Panc1 (cell line): ENCODE measurements at regions not wholly inside any gene's neighbourhood (a gene's known extent, or its start where the extent isn't known, plus 50 kb on each side); places are given as distances from the start of the nearest gene placed in this dataset.

Experiments used
- ATAC-seq: fragments of 200-7000 bp; cut with Tn5 transposase; 2 replicates; pipeline ENCODE4 v1.9.1; 2020; ENCODE audit warnings: mild to moderate bottlenecking, moderate library complexity
- BruUV-seq: library from RNA; stranded (reverse); fragments of 400-500 nt; replicated peaks from 2 replicates; lab custom pipeline; 2021; lab: Mats Ljungman, UMichigan
- CTCF ChIA-PET: fragments of 300-600 bp; sonication (Branson Sonifier 250); formaldehyde crosslinking; loops from one replicate; lab custom pipeline; 2022; ENCODE audit warnings: antibody characterized with exemption; lab: Charles Lee
- POLR2A ChIA-PET: fragments of 300-600 bp; sonication (Branson Sonifier 250); formaldehyde crosslinking; loops from one replicate; lab custom pipeline; 2022; ENCODE audit warnings: antibody characterized with exemption; lab: Charles Lee
- DNase-seq: peaks from one replicate; pipeline ENCODE4 v3.0.0-alpha.2; 2010; ENCODE audit warnings: low read depth, low spot score
- H3K27ac ChIP-seq: 2 replicates; pipeline ENCODE4 v1.5.1; 2011; ENCODE audit warnings: mild to moderate bottlenecking, low read length, inconsistent platforms
- H3K27me3 ChIP-seq: fragments of 200-500 bp; sonication (Bioruptor generic); 2 replicates; pipeline ENCODE4 v1.6.0; 2014; ENCODE audit warnings: low read length, inconsistent platforms; ENCODE audit not compliant: control insufficient read depth, insufficient read depth
- H3K36me3 ChIP-seq: fragments of 200-500 bp; sonication (Bioruptor generic); 2 replicates; pipeline ENCODE4 v1.5.1; 2014; ENCODE audit warnings: inconsistent platforms, mild to moderate bottlenecking, low read length, moderate library complexity; ENCODE audit not compliant: control insufficient read depth, insufficient read depth
- H3K4me1 ChIP-seq: 2 replicates; pipeline ENCODE4 v1.5.1; 2011; ENCODE audit warnings: inconsistent platforms, mild to moderate bottlenecking, low read length, moderate library complexity; ENCODE audit not compliant: control insufficient read depth, insufficient read depth
- H3K4me3 ChIP-seq, 2 experiments: 2 replicates each; pipeline ENCODE4 v1.5.1; 2011 to 2012; ENCODE audit warnings: low read depth in 2 of 2, low read length in 2 of 2, mild to moderate bottlenecking in 2 of 2, inconsistent platforms in 1 of 2, moderate library complexity in 1 of 2
- H3K9me3 ChIP-seq: fragments of 200-500 bp; sonication (Bioruptor generic); 2 replicates; pipeline ENCODE4 v1.5.1; 2014; ENCODE audit warnings: low read depth, mild to moderate bottlenecking, inconsistent platforms, low read length, moderate library complexity; ENCODE audit not compliant: control insufficient read depth, insufficient read depth
- POLR2AphosphoS5 ChIP-seq: IDR thresholded peaks from 2 replicates; pipeline ENCODE4 v1.6.1; 2012; ENCODE audit warnings: mild to moderate bottlenecking, low read depth, low read length, moderate library complexity
- SIN3A ChIP-seq: IDR thresholded peaks from 2 replicates; pipeline ENCODE4 v1.6.1; 2012; ENCODE audit warnings: low read depth, mild to moderate bottlenecking, low read length, moderate library complexity, borderline replicate concordance; ENCODE audit not compliant: insufficient read depth
- TCF7L2 ChIP-seq: IDR thresholded peaks from 2 replicates; pipeline ENCODE4 v1.6.1; 2011; ENCODE audit warnings: mild to moderate bottlenecking, low read depth, low read length, inconsistent platforms
- in situ Hi-C: cut with HindIII; loops from 2 replicates; pipeline ENCODE4 v1.10.0; 2016; ENCODE audit warnings: low sequenced_read_pairs, low pct_unique_long_range_greater_than_20kb
- intact Hi-C: fragments of 100-400 bp; cut with micrococcal nuclease; formaldehyde crosslinking; loops from one replicate; pipeline ENCODE4 v1.10.0; 2022; ENCODE audit not compliant: unreplicated experiment
- TF ChIP-seq, protein P1 (sequence below), 2 experiments: IDR thresholded peaks; 2 replicates each; pipeline ENCODE4 v1.6.1; 2011 to 2012; ENCODE audit warnings: low read depth in 2 of 2, control low read depth in 1 of 2, low read length in 1 of 2, mild to moderate bottlenecking in 1 of 2, moderate library complexity in 1 of 2; ENCODE audit not compliant: insufficient read depth in 1 of 2
- TF ChIP-seq, protein P2 (sequence below): fragments of 450-650 bp; IDR thresholded peaks from 2 replicates; pipeline ENCODE4 v1.5.1; 2017; ENCODE audit warnings: mild to moderate bottlenecking

DNA sequence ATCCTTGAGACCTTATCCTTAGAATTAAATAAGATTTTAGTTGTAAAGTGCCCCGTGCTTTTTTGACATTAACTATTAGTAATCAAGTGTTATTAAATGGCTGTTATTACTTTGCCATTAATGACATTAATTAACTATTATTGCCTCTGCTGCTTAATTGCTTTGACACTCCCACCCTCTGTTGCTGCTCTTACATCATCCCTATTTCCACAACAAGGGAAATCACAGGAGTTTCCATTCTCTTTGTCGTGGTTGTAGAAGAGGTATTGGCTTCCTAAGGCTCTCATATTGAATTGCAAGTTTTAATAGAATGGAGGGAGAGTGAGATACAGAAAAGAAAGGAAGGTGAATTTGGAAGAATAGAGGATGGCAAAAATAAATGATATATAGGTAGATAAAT lies 545.8 kb downstream of the MMUT start:
- DNase-seq (no peak), ATAC-seq (no peak)
- Histone ChIP-seq H3K4me1 (no peaks in the 10 kb centered on the region), H3K4me3 (no peak overlapping the region), H3K36me3 (no peaks in the 10 kb centered on the region), H3K27me3 (no peaks in the 10 kb centered on the region), H3K27ac (no peak overlapping the region), H3K9me3 (no peaks in the 10 kb centered on the region)
- TF ChIP-seq, protein P1, sequence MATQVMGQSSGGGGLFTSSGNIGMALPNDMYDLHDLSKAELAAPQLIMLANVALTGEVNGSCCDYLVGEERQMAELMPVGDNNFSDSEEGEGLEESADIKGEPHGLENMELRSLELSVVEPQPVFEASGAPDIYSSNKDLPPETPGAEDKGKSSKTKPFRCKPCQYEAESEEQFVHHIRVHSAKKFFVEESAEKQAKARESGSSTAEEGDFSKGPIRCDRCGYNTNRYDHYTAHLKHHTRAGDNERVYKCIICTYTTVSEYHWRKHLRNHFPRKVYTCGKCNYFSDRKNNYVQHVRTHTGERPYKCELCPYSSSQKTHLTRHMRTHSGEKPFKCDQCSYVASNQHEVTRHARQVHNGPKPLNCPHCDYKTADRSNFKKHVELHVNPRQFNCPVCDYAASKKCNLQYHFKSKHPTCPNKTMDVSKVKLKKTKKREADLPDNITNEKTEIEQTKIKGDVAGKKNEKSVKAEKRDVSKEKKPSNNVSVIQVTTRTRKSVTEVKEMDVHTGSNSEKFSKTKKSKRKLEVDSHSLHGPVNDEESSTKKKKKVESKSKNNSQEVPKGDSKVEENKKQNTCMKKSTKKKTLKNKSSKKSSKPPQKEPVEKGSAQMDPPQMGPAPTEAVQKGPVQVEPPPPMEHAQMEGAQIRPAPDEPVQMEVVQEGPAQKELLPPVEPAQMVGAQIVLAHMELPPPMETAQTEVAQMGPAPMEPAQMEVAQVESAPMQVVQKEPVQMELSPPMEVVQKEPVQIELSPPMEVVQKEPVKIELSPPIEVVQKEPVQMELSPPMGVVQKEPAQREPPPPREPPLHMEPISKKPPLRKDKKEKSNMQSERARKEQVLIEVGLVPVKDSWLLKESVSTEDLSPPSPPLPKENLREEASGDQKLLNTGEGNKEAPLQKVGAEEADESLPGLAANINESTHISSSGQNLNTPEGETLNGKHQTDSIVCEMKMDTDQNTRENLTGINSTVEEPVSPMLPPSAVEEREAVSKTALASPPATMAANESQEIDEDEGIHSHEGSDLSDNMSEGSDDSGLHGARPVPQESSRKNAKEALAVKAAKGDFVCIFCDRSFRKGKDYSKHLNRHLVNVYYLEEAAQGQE (IDR thresholded peaks at IDR 0.05; ENCODE audit: insufficient read depth in 1 of 2, low read depth in 2 of 2, low read length in 1 of 2), result no peak
- TF ChIP-seq POLR2AphosphoS5 (no peak), SIN3A (no peak), TCF7L2 (no peak)
- TF ChIP-seq, protein P2, sequence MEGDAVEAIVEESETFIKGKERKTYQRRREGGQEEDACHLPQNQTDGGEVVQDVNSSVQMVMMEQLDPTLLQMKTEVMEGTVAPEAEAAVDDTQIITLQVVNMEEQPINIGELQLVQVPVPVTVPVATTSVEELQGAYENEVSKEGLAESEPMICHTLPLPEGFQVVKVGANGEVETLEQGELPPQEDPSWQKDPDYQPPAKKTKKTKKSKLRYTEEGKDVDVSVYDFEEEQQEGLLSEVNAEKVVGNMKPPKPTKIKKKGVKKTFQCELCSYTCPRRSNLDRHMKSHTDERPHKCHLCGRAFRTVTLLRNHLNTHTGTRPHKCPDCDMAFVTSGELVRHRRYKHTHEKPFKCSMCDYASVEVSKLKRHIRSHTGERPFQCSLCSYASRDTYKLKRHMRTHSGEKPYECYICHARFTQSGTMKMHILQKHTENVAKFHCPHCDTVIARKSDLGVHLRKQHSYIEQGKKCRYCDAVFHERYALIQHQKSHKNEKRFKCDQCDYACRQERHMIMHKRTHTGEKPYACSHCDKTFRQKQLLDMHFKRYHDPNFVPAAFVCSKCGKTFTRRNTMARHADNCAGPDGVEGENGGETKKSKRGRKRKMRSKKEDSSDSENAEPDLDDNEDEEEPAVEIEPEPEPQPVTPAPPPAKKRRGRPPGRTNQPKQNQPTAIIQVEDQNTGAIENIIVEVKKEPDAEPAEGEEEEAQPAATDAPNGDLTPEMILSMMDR, result no peak
- ChIA-PET POLR2A (no interaction called here), CTCF (no interaction called here)
- in situ Hi-C loops (no loop called here), intact Hi-C loops (no loop called here)
- no TSS peak for BruUV-seq

- H3K36me3 ChIP-seq, result no peaks in the 10 kb centered on the region
- H3K27ac ChIP-seq, result no peak overlapping the region
- BruUV-seq, result no TSS peak
- ChIA-PET CTCF (no interaction called here), POLR2A (no interaction called here)
- TF ChIP-seq, protein P1 (IDR thresholded peaks at IDR 0.05; ENCODE audit: insufficient read depth in 1 of 2, low read depth in 2 of 2, low read length in 1 of 2), result no peak
- TF ChIP-seq, protein P2, result no peak
- no peaks in the 10 kb centered on the region for H3K9me3 ChIP-seq
- no peaks in the 10 kb centered on the region for H3K27me3 ChIP-seq
- in situ Hi-C loops (no loop called here), intact Hi-C loops (no loop called here)
- no peaks in the 10 kb centered on the region for H3K4me1 ChIP-seq
- ATAC-seq, result peak; percentile 66; the same call in 1 of the 2 replicates
- no peak overlapping the region for H3K4me3 ChIP-seq
- peak; percentile 8 for DNase-seq
Measured at GRCh38 chr6:48916607-48917006, 546.4 kb downstream of the MMUT start.
